Activated CD4-positive, alpha-beta T cell treated with anti-CD3 and anti-CD28 coated beads, Interleukin-2, amount 50 U/mL, for 16 hours (primary cell): ENCODE measurements at regions not wholly inside any gene's neighbourhood (a gene's known extent, or its start where the extent isn't known, plus 50 kb on each side); places are given as distances from the start of the nearest gene placed in this dataset.
"Not testable (repeated sequence)": the region's sequence is repeated elsewhere in the genome, so short reads cannot be mapped to it uniquely, and the experiment has no call there.

Experiments
- DNase-seq: peaks from one replicate; pipeline ENCODE4 v3.0.0-alpha.2; 2020

- DNase-seq, result no peak
These were observed 106.2 kb upstream of the CCDC28A start for GRCh38 chr6:138667408-138667807.

DNA sequence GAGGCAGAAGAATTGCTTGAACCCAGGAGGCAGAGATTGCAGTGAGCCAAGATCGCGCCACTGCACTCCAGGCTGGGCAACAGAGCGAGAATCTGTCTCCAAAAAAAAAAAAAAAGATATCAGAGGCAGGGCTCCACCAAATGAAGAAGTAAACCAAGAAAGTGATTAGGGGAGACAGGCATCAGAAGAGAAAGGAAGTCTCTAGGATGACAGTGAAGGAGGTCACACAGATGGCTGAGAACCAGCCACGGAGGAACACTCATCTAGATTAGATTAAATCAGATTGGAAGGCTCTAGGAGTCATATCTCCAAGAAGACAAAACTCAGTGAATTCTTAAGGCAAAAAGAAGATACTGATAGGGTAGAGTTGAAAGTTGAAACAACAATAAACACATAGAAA, 102.2 kb upstream of the CCDC28A start:
- no peak for DNase-seq

DNA sequence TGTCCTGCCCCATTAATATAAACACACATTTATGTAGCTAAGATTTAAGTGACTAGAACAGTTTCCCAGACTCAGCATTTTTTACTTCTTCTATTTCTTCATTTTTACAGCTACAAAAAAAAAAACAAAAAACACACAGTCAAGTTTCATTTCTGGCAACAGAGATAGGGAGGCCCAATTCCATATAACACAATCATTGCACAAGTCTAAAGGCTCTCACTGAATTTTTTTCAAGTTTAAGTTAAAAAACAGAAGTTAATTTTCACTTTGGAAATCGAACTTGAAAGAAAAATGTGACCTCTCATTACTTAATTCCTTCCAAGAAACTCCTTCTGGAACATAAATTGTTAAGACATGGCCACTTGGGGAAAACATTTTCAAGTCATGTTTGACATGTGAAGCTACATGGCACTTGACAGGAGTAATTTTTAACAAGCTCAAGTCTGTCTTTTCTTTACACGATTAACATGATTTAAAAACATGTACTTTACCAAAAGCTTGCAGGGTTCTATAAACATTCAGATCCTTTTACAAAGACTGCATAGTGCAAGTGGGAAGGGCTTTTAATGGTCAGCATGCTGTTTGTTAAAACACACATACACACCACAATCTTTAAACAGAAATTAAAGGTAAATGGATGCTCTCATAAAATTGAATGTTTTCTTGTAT, 100.1 kb upstream of the CCDC28A start:
- DNase-seq, result no peak

- DNase-seq, result not testable (repeated sequence)
These were observed 99.1 kb upstream of the CCDC28A start for GRCh38 chr6:138674444-138674843.

GRCh38 chr6:138677538-138677937, 96.0 kb upstream of the CCDC28A start:
- DNase-seq, result no peak

- DNase-seq, result no peak
These were observed 95.4 kb upstream of the CCDC28A start for GRCh38 chr6:138678168-138678567.

DNA sequence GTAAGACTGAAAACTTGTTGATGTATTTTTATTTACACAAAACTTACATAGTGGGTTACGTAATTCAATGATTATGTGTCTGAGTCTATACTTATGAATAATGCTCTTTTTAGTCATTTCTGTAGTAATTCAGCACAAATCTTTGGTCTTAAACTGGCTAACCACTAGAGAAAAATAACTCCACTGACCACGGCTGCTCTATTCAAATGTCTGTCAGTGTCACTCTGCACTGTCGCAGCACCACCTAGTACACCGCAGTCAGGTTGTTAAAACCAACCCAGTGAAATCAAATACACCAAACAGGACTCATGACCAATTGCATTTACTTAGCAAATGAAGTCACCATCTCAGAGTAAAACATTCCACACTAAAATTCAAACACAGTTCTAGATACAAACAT, 93.5 kb upstream of the CCDC28A start:
- no peak for DNase-seq

GRCh38 chr6:138681627-138682026, 91.9 kb upstream of the CCDC28A start:
- no peak for DNase-seq

DNA sequence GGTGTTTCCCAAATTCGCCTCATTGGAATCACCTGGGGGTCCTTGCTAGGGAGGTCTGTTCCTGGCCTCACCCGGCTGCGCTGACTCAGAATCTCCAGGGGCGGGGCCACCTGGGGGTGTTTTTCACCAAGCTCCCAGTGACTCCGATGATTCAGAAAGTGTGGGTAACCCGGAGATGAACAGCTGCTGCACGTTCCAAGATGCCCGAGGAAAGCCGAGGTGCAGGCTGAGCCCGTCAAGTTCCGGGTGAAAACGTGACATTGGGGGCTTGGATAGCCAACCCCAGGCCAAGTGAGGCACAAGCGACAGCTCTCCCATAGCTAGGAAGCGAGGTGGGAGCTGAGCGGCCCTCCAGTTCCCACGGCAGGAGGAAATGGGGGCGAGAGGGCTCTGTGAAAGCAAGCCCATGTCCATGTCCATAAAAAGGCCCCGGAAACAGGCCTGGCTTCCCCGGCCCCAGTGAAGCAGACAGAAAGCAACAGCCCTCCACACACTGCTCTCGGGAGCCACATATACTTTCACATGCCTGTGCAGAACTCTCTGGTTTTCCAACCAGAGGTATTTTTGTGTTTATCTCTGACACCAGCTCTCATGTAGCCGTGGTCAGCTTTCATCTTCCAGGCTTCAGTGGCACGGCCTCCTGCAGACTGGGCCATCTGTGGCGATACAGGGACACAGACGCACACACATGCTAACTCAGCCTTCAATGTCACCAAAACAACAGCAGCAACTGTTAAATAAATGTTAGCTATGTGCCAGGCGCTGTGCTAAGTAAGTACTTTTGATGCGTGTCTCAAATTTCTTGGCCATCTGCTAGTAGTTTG, 90.7 kb upstream of the CCDC28A start:
- no peak for DNase-seq

GRCh38 chr6:138685257-138685656, 88.3 kb upstream of the CCDC28A start:
- no peak for DNase-seq

DNA sequence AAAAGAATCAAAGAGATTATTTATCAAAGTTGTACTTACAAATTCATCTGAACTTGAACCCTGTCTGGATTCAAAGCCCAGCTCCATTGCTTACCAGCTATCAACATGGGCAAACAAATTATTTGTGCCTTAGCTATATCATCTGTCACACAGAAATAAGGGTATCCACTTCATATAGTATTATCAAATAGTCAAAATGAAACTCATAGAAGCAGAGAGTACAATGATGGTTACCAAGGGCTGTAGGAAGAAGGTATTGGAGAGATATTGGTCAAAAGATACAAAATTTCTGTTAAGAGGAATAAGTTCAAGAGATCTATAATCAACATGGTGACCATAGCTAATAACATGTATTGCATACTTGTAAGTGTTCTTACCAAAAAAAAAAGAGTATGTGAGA, 87.8 kb upstream of the CCDC28A start:
- no peak for DNase-seq

GRCh38 chr6:138688580-138688979, 85.0 kb upstream of the CCDC28A start:
- DNase-seq, result no peak

- no peak for DNase-seq
These were observed 83.7 kb upstream of the CCDC28A start for GRCh38 chr6:138689849-138690248.

DNA sequence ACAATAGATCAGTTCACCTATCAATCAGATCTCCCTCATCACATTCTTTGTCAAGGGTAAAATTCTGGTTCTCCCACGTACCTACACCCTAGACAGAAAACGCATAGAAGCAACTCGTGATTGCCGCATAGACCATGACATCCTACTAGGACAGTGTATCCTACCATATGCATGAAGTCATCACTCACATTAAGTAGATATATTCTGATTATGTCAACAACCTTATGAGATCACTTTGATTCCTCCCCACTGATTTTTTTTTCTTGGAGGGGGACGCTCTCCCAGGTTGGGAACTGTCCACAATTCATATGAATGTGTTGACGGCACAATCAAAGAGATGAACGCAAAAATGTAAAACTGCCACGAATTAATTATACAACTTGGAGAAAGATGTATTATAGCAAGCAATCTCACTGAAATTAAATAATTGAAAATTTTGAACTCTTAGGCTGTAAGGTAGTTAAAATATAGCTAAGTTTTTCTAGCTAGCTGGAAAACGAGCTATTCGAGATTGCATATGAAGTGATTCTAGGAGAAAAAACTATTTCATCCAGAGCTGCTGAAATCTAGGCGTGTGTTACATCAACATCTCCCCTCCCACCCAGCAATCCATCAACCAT, 82.5 kb upstream of the CCDC28A start:
- no peak for DNase-seq

GRCh38 chr6:138691595-138692057, 81.9 kb upstream of the CCDC28A start:
- no peak for DNase-seq

GRCh38 chr6:138692058-138692977, 81.3 kb upstream of the CCDC28A start:
- peak; percentile 51 for DNase-seq

DNA sequence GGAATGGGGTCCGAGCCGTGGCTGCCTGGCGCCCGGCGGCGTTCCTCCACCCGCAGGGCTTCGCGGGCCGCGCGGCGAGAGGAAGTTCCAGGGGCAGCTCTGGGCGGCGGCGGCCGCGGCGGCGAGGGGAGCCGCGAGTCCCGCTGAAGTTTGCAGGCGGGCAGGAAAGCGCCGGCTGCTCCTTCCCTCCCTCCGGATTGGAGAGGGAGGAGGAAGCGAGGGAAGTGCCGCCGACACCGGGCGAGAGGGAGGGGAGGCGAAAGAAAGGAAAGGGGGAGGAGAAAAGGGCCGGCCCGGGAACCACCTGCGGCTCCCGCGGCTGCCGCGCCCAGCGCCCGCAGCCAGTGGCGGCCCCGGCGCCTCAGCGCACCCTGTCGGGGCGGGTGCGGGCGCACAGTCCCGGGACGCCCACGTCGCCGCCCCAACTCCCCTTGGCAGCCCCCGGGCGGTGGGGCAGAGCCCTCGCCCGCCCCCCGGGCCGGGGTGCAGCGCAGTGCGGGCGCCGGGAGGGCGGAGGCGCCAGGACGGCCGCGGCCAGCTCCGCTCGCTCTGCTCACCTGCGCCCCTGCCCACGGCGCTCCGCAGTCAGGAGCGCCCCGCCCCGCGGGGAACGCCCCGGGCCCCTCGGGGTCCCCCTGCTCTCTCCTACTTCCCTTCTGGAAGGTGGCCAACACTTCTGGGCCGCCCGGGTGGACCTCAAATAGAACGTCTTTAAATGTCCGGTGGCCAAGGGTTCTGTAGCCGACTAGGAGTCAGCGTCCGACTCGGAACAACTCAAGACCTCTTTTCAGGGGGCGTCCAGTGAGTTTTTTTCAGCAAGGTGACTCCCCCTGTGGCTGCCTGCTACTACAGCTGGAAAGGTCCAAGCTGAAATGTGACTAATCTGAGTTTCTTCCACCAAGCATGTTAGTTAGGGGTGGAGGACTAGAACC, 80.3 kb upstream of the CCDC28A start:
- DNase-seq, result peak; percentile 35

DNA sequence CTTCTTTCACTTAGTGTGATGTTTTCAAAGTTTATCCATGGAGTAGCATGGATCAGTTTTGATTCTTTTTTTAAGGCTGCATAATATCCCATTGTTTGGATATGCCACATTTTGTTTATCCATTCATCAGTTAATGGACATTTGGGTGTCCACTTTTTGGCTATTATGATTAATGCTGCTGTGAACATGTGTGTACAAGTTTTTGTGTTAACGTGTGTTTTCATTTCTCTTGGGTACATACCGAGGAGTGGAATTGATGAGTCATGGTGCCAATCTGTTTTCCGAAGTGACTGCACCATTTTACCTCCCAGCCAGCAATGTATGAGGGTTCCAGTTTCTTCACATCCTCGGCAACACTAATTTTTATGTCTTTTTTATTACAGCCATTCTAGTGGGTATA, 78.4 kb upstream of the CCDC28A start:
- no peak for DNase-seq

DNA sequence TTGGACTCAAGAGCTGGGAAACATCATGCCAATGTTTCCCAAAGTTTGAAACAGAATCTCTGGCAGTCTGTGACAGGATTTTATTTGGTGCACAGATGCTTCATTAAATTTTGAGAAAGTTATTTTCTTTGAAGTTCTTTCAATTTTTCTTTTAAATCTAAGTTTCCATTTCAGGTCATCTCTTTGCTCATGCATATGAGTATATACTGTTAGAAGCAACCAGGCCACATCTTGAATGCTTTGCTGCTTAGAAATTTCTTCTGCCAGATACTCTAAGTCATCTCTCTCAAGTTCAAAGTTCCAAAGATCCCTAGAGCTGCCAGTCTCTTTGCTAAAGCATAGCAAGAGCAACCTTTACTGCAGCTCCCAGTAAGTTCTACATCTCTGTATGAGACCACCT, 59.1 kb upstream of the CCDC28A start:
- DNase-seq, result no peak

- DNase-seq, result no peak
These were observed 57.6 kb upstream of the CCDC28A start for GRCh38 chr6:138716013-138716412.

- DNase-seq, result no peak
These were observed 56.5 kb upstream of the CCDC28A start for GRCh38 chr6:138716971-138717665.
